NT2/D1 (cell line): ENCODE measurements at regions not wholly inside any gene's neighbourhood (a gene's known extent, or its start where the extent isn't known, plus 50 kb on each side); places are given as distances from the start of the nearest gene placed in this dataset.

ENCODE experiments used
- YY1 ChIP-seq: IDR thresholded peaks from 2 replicates; pipeline ENCODE4 v1.6.1; 2011; ENCODE audit not compliant: insufficient read length, insufficient read depth
- ZNF274 ChIP-seq: IDR thresholded peaks from 2 replicates; pipeline ENCODE4 v1.6.1; 2011; ENCODE audit warnings: mild to moderate bottlenecking, low read depth, low read length

GRCh38 chrX:1853447-1853846 is 238.6 kb downstream of the ASMT start:
- TF ChIP-seq YY1 (no peak), ZNF274 (no peak)
